SK-N-SH (cell line): ENCODE measurements at regions not wholly inside any gene's neighbourhood (a gene's known extent, or its start where the extent isn't known, plus 50 kb on each side); places are given as distances from the start of the nearest gene placed in this dataset.

Experiments
- ELF1 ChIP-seq: IDR thresholded peaks from 2 replicates; pipeline ENCODE4 v1.4.0; 2012
- FOXM1 ChIP-seq: IDR thresholded peaks from 2 replicates; pipeline ENCODE4 v1.4.0; 2012; ENCODE audit warnings: low read depth, mild to moderate bottlenecking
- GABPA ChIP-seq: IDR thresholded peaks from 2 replicates; pipeline ENCODE4 v1.4.0; 2012; ENCODE audit warnings: low read depth, mild to moderate bottlenecking
- JUND ChIP-seq: IDR thresholded peaks from 2 replicates; pipeline ENCODE4 v1.4.0; 2012
- NFIC ChIP-seq: IDR thresholded peaks from 2 replicates; pipeline ENCODE4 v1.4.0; 2012; ENCODE audit warnings: borderline replicate concordance
- POLR2AphosphoS5 ChIP-seq: IDR thresholded peaks from 2 replicates; pipeline ENCODE4 v1.6.1; 2012; ENCODE audit warnings: low read depth, low read length
- RAD21 ChIP-seq: IDR thresholded peaks from 2 replicates; pipeline ENCODE4 v1.6.1; 2012; ENCODE audit warnings: mild to moderate bottlenecking, low read length
- RFX5 ChIP-seq: IDR thresholded peaks from 2 replicates; pipeline ENCODE4 v1.6.1; 2012; ENCODE audit warnings: mild to moderate bottlenecking, improper control_type of control experiment, low read length
- TCF12 ChIP-seq: IDR thresholded peaks from 2 replicates; pipeline ENCODE4 v1.4.0; 2012
- TF ChIP-seq, protein P1 (sequence below): fragments of 200-600 bp; sonication (generic); IDR thresholded peaks from 2 replicates; pipeline ENCODE4 v1.6.1; 2017; ENCODE audit warnings: antibody characterized with exemption, mild to moderate bottlenecking, moderate library complexity
- TF ChIP-seq, protein P2 (sequence below): IDR thresholded peaks from 2 replicates; pipeline ENCODE4; 2012
- TF ChIP-seq, protein P3 (sequence below): IDR thresholded peaks from 2 replicates; pipeline ENCODE4 v1.4.0; 2012; ENCODE audit warnings: low read depth, borderline replicate concordance

DNA sequence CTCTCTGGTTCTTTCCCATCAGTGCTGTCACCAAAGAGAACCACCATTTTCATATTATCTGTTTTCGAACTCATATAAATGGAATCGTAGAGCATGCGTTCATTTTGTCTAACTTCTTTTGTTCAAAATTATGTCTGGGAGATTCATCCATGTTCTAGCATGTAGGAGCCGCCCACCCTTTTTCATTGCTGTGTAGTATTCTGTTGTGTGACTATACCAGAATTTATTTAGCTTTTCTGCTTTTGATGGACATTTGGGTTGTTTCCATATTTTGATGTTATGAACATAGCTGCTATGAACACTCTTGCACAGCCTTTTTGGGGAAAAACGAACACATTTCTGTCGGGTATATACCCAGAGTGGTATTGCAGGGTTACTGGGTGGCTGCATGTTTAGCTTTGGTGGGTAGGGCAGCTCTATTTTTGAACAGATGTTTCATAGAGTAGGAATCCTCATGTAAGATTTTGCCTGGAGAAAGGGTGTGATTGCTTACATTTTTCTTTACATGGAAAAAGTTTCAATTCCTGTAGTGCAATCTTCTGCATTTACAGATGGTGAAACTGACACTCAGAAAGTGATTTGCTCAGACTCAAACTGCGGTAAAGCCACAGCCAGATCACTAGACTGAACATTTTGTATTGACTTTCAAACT is 100.2 kb upstream of the IL12B start:
- TF ChIP-seq, protein P1, sequence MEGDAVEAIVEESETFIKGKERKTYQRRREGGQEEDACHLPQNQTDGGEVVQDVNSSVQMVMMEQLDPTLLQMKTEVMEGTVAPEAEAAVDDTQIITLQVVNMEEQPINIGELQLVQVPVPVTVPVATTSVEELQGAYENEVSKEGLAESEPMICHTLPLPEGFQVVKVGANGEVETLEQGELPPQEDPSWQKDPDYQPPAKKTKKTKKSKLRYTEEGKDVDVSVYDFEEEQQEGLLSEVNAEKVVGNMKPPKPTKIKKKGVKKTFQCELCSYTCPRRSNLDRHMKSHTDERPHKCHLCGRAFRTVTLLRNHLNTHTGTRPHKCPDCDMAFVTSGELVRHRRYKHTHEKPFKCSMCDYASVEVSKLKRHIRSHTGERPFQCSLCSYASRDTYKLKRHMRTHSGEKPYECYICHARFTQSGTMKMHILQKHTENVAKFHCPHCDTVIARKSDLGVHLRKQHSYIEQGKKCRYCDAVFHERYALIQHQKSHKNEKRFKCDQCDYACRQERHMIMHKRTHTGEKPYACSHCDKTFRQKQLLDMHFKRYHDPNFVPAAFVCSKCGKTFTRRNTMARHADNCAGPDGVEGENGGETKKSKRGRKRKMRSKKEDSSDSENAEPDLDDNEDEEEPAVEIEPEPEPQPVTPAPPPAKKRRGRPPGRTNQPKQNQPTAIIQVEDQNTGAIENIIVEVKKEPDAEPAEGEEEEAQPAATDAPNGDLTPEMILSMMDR, result no peak
- TF ChIP-seq, protein P2, sequence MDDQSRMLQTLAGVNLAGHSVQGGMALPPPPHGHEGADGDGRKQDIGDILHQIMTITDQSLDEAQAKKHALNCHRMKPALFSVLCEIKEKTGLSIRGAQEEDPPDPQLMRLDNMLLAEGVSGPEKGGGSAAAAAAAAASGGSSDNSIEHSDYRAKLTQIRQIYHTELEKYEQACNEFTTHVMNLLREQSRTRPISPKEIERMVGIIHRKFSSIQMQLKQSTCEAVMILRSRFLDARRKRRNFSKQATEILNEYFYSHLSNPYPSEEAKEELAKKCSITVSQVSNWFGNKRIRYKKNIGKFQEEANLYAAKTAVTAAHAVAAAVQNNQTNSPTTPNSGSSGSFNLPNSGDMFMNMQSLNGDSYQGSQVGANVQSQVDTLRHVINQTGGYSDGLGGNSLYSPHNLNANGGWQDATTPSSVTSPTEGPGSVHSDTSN, result no peak
- TF ChIP-seq JUND (no peak), GABPA (no peak), ELF1 (no peak), FOXM1 (no peak), RFX5 (no peak), TCF12 (no peak), RAD21 (no peak), POLR2AphosphoS5 (no peak), NFIC (no peak)
- TF ChIP-seq, protein P3, sequence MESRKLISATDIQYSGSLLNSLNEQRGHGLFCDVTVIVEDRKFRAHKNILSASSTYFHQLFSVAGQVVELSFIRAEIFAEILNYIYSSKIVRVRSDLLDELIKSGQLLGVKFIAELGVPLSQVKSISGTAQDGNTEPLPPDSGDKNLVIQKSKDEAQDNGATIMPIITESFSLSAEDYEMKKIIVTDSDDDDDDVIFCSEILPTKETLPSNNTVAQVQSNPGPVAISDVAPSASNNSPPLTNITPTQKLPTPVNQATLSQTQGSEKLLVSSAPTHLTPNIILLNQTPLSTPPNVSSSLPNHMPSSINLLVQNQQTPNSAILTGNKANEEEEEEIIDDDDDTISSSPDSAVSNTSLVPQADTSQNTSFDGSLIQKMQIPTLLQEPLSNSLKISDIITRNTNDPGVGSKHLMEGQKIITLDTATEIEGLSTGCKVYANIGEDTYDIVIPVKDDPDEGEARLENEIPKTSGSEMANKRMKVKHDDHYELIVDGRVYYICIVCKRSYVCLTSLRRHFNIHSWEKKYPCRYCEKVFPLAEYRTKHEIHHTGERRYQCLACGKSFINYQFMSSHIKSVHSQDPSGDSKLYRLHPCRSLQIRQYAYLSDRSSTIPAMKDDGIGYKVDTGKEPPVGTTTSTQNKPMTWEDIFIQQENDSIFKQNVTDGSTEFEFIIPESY, result no peak
